ENCODE measurements at regions not wholly inside any gene's neighbourhood (a gene's known extent, or its start where the extent isn't known, plus 50 kb on each side); places are given as distances from the start of the nearest gene placed in this dataset.

DNA sequence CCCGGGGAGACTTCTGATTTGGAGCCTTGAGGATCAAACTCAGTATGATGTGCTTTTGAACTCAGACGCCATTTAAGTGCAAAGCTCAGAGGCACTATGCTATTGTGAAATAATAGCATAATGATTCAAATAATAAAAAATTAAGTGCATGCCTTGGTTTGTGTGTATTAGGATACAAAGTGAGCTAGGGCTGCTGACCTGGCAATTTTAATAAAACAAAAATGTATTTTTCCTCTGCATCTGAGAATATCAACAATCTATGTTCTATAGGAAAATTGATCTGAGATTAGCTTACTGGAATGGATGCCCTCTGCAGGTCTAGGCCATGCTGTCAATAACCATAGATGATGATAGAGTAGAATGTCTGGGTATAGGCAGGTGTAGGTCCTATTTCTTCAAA, 278.8 kb downstream of the DCDC2C start:
- H3K27me3 ChIP-seq = no peaks in the 10 kb centered on the region
- H3K9me3 ChIP-seq = no peaks in the 10 kb centered on the region
- intact Hi-C loops (cut with DNase I; ENCODE audit: low total_unique reads) = no loop called here
- H3K4me3 ChIP-seq = no peak overlapping the region
- no peaks in the 10 kb centered on the region for H3K4me1 ChIP-seq
- H3K27ac ChIP-seq = no peak overlapping the region
- no peak for TF ChIP-seq POLR2A (IDR thresholded peaks at IDR 0.05)
- TF ChIP-seq, protein P1, sequence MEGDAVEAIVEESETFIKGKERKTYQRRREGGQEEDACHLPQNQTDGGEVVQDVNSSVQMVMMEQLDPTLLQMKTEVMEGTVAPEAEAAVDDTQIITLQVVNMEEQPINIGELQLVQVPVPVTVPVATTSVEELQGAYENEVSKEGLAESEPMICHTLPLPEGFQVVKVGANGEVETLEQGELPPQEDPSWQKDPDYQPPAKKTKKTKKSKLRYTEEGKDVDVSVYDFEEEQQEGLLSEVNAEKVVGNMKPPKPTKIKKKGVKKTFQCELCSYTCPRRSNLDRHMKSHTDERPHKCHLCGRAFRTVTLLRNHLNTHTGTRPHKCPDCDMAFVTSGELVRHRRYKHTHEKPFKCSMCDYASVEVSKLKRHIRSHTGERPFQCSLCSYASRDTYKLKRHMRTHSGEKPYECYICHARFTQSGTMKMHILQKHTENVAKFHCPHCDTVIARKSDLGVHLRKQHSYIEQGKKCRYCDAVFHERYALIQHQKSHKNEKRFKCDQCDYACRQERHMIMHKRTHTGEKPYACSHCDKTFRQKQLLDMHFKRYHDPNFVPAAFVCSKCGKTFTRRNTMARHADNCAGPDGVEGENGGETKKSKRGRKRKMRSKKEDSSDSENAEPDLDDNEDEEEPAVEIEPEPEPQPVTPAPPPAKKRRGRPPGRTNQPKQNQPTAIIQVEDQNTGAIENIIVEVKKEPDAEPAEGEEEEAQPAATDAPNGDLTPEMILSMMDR (IDR thresholded peaks at IDR 0.05) = no peak
- H3K36me3 ChIP-seq (ENCODE audit: low read depth, missing control alignments) = no peaks in the 10 kb centered on the region
- no peak for DNase-seq
- 91 to 100% methylated on average over 2 of the region's 2 CpGs for WGBS, 2 donors

DNA sequence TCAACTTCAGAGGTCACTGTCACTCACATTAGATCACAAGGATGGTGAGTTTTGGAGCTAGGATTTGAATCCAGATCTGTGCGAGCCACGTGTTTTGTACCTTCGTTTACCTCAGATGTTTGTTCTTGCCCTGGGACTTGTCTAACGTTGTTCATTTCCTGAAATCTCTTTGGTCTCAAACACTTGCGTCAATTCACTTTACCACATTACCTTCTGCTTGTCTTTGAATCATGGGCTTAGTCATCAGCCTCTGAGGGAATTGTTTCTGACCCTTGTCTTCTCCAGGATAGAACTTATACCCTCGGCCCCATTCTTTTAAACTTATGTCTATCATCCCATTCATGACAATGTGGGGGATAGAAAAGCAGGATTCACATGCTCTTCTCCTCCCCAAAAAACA, 282.7 kb downstream of the DCDC2C start:
- H3K36me3 ChIP-seq (ENCODE audit: low read depth, missing control alignments) = no peaks in the 10 kb centered on the region
- no peaks in the 10 kb centered on the region for H3K9me3 ChIP-seq
- H3K27ac ChIP-seq = no peak overlapping the region
- 92 to 94% methylated on average over 6 of the region's 6 CpGs for WGBS, 2 donors
- no peaks in the 10 kb centered on the region for H3K4me1 ChIP-seq
- no peaks in the 10 kb centered on the region for H3K27me3 ChIP-seq
- intact Hi-C loops (cut with DNase I; ENCODE audit: low total_unique reads) = no loop called here
- H3K4me3 ChIP-seq = no peak overlapping the region
- TF ChIP-seq POLR2A (IDR thresholded peaks at IDR 0.05) = no peak
- TF ChIP-seq, protein P1 (IDR thresholded peaks at IDR 0.05) = no peak
- DNase-seq = no peak

DNA sequence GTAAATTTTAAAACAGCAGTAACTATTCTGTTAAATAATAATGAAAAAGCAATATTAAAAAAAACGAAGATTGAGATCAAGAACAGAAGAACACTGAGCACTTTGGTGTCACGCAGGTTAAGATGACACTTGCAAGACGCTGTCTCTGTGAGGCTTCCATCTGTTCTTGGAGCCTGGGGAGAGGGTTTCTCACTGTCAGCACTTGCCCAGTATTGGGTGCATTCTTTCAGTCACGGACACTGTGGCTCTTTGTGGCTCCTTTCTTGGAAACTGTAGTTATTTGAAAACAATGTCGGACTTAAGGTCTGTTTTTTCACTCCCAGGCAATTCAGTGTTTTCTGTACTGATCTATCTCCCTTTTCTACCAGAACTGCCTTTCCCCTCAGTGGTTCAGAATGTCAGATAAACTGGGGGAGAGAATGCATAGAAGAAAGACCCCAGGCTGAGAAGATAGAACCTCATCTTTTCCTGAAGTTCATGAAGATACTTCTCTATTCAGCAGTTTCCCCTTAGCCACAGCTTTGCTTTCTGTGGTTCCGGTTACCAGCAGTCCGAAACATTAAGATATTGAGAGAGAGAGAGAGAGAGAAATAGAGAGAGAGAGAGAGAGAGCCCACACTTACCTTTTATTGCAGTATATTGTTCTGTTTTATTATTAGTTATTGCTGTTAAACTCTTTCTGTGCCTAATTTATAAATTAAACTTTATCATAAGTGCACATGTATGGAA, 283.3 kb downstream of the DCDC2C start:
- WGBS, 2 donors = 57 to 68% methylated on average over 7 of the region's 7 CpGs
- intact Hi-C loops (cut with DNase I; ENCODE audit: low total_unique reads) = no loop called here

DNA sequence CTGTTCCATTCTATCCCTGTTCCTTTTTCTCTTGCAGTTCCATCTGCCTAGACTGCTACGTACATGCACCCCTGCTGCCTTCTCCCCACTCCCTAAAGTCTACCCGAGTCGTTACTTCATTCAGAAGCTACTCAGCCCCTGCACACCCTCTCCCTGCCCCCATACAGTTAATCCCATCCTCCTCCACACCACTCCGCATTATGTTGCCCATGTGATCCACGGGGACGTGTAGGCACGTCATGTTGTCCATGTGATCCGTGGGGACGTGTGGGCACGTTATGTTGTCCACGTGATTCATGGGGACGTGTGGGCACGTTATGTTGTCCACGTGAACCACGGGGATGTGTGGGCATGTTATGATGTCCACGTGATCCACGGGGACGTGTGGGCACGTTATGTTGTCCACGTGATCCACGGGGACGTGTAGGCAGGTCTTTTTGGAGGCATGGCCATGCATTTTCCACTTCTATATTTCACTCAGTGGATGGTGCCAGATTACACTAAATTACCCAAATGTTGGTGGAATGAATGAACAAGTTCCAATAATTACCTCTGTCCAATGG, 299.5 kb downstream of the DCDC2C start:
- no peak for DNase-seq
- Histone ChIP-seq H3K27ac (no peak overlapping the region), H3K4me1 (no peaks in the 10 kb centered on the region)

More for the DNA sequence above, 283.3 kb downstream of the DCDC2C start:
- H3K4me1 ChIP-seq = no peaks in the 10 kb centered on the region
- H3K4me3 ChIP-seq = no peak overlapping the region
- no peaks in the 10 kb centered on the region for H3K36me3 ChIP-seq (ENCODE audit: low read depth, missing control alignments)
- H3K9me3 ChIP-seq = no peaks in the 10 kb centered on the region
- no peaks in the 10 kb centered on the region for H3K27me3 ChIP-seq
- no peak for TF ChIP-seq POLR2A (IDR thresholded peaks at IDR 0.05)
- TF ChIP-seq, protein P1 (IDR thresholded peaks at IDR 0.05) = no peak
- no peak overlapping the region for H3K27ac ChIP-seq
- no peak for DNase-seq

More for the DNA sequence above, 299.5 kb downstream of the DCDC2C start:
- Histone ChIP-seq H3K36me3 (ENCODE audit: low read depth, missing control alignments) (no peaks in the 10 kb centered on the region), H3K9me3 (no peaks in the 10 kb centered on the region), H3K27me3 (no peaks in the 10 kb centered on the region), H3K4me3 (no peak overlapping the region)
- TF ChIP-seq, protein P1 (IDR thresholded peaks at IDR 0.05) = no peak
- TF ChIP-seq POLR2A (IDR thresholded peaks at IDR 0.05) = no peak
- intact Hi-C loops (cut with DNase I; ENCODE audit: low total_unique reads) = no loop called here
- WGBS, 2 donors = 71 to 75% methylated on average over 22 of the region's 22 CpGs
